GM12865 (cell line): ENCODE measurements at regions not wholly inside any gene's neighbourhood (a gene's known extent, or its start where the extent isn't known, plus 50 kb on each side); places are given as distances from the start of the nearest gene placed in this dataset.
"Not testable (repeated sequence)": the region's sequence is repeated elsewhere in the genome, so short reads cannot be mapped to it uniquely, and the experiment has no call there.

ENCODE experiments used
- DNase-seq: peaks from one replicate; pipeline ENCODE4 v3.0.0; 2010; ENCODE audit warnings: low read depth
- H3K4me3 ChIP-seq: 2 replicates; pipeline ENCODE4 v1.5.1; 2011; ENCODE audit warnings: mild to moderate bottlenecking, low read depth, low read length, control low read depth
- CTCF ChIP-seq: IDR thresholded peaks from 2 replicates; pipeline ENCODE4 v1.5.1; 2011; ENCODE audit warnings: low read length, control low read depth, low read depth, inconsistent platforms; ENCODE audit not compliant: insufficient read depth; ENCODE audit errors: missing control alignments

- DNase-seq, result no peak
- TF ChIP-seq CTCF, result no peak
- no peak overlapping the region for H3K4me3 ChIP-seq
These were observed 529.1 kb upstream of the CCDC54 start for GRCh38 chr3:106848099-106848498.

GRCh38 chr3:106850437-106850836 lies 526.8 kb upstream of the CCDC54 start:
- TF ChIP-seq CTCF, result no peak
- H3K4me3 ChIP-seq, result no peak overlapping the region
- DNase-seq, result no peak

GRCh38 chr3:106858321-106858720 lies 518.9 kb upstream of the CCDC54 start:
- not testable (repeated sequence) for H3K4me3 ChIP-seq, DNase-seq

- no peak for DNase-seq
- no peak overlapping the region for H3K4me3 ChIP-seq
- no peak for TF ChIP-seq CTCF
These were observed 517.1 kb upstream of the CCDC54 start for GRCh38 chr3:106860182-106860581.

GRCh38 chr3:106862067-106862466 lies 515.2 kb upstream of the CCDC54 start:
- no peak for DNase-seq
- TF ChIP-seq CTCF, result no peak
- no peak overlapping the region for H3K4me3 ChIP-seq

GRCh38 chr3:106877627-106878026 lies 499.6 kb upstream of the CCDC54 start:
- TF ChIP-seq CTCF, result no peak
- H3K4me3 ChIP-seq, result no peak overlapping the region
- DNase-seq, result peak; percentile 1

GRCh38 chr3:106880206-106880605 lies 497.0 kb upstream of the CCDC54 start:
- no peak for TF ChIP-seq CTCF
- DNase-seq, result no peak
- H3K4me3 ChIP-seq, result no peak overlapping the region
